ENCODE measurements at regions not wholly inside any gene's neighbourhood (a gene's known extent, or its start where the extent isn't known, plus 50 kb on each side); places are given as distances from the start of the nearest gene placed in this dataset.
A peak's percentile ranks its signal among the peaks of the same experiment; 100 is the strongest.

DNA sequence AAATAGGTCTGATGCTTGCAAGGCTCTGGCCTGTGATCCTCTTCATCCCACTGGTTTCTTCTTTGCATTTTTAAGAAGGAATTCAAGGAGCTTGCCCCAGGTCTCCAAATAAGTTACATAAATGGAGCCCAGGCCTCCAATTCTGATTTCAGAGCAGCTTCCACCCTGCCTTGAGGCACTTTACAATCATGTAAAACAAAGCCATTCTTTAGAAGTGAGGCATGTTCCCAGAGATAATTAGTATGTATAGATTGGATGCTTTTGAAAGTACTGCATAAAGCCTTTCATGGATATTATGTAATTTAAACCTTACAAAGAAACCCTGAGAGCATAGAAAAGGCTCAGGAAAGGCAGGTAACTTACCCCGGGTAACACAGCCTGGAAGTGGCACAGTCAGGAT is 466.5 kb downstream of the MIAT start:
- Histone ChIP-seq H3K9ac (ENCODE audit: low read length in 2 of 2) (no peak overlapping the region), H3K27ac (ENCODE audit: low read length) (peak overlapping the region; percentile 64), H3K4me3 (ENCODE audit: low read length in 2 of 2) (peak overlapping the region in 1 of 2 donors; percentile 57), H3K9me3 (ENCODE audit: control insufficient read depth in 2 of 2, low read length in 2 of 2) (no peaks in the 10 kb centered on the region), H3K36me3 (ENCODE audit: control insufficient read depth in 2 of 2, insufficient read depth in 2 of 2, low read length in 2 of 2) (no peaks in the 10 kb centered on the region), H3K27me3 (ENCODE audit: control insufficient read depth in 1 of 2, insufficient read depth in 2 of 2, low read length in 2 of 2) (no peaks in the 10 kb centered on the region), H3K4me1 (ENCODE audit: control insufficient read depth, insufficient read depth, low read length) (peaks cover 23% of the 10 kb centered on the region)

DNA sequence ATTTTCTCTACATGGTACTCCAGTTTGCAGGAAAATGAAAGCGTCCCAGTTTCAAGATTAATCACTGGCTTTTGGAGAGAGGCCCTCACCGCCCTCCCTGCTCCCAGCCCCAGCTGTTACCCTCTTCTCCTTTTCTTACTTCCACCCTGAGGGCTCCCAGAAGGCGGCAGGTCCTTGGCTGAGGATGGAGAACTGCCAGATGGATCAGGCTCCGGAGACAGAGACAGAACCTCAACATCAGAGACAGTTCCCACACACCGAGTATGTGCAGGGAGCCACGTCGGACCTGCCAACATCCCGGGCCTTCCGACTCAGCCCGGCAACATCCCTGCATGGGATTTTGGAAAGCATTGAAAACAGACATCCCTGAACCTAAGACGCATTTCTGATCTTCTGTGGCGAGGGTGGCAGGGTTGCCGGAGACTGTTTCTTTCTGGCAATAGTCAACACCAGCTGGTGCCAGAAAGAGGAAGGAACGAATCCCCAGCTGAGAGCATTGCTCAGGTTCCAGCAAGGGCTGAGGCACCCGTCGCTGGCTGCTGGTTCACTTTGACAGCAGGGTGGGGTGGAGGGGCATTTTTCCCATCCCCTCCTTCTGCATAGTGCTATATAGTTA is 467.1 kb downstream of the MIAT start:
- H3K4me1 ChIP-seq (ENCODE audit: control insufficient read depth, insufficient read depth, low read length): peaks cover 24% of the 10 kb centered on the region
- no peaks in the 10 kb centered on the region for H3K36me3 ChIP-seq (ENCODE audit: control insufficient read depth in 2 of 2, insufficient read depth in 2 of 2, low read length in 2 of 2)
- peak overlapping the region; percentile 64 for H3K27ac ChIP-seq (ENCODE audit: low read length)
- H3K9me3 ChIP-seq (ENCODE audit: control insufficient read depth in 2 of 2, low read length in 2 of 2): no peaks in the 10 kb centered on the region
- peak overlapping the region; percentile 6 to 57 for H3K4me3 ChIP-seq (ENCODE audit: low read length in 2 of 2)
- H3K9ac ChIP-seq (ENCODE audit: low read length in 2 of 2): no peak overlapping the region
- H3K27me3 ChIP-seq (ENCODE audit: control insufficient read depth in 1 of 2, insufficient read depth in 2 of 2, low read length in 2 of 2): no peaks in the 10 kb centered on the region

DNA sequence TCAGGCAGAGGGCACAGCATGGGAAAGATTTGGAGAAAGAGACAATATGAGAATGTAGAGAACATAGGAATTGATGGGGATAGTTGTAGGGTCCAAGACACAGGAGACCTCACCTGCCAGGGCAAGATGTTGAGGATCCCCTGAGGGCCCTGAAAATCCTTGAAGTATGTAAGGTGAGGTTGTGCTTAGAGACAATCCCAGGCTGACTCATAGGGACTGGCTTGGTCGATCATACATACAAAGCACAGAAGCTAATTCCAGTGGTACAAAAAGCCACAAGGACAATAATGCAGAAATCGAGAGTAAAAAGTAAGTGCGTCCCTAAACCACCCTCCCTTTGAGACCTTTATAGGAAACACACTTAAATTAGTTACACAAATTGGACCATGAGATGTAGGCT is 468.2 kb downstream of the MIAT start:
- no peak overlapping the region for H3K27ac ChIP-seq (ENCODE audit: low read length)
- no peaks in the 10 kb centered on the region for H3K27me3 ChIP-seq (ENCODE audit: control insufficient read depth in 1 of 2, insufficient read depth in 2 of 2, low read length in 2 of 2)
- no peaks in the 10 kb centered on the region for H3K36me3 ChIP-seq (ENCODE audit: control insufficient read depth in 2 of 2, insufficient read depth in 2 of 2, low read length in 2 of 2)
- H3K4me1 ChIP-seq (ENCODE audit: control insufficient read depth, insufficient read depth, low read length): peaks cover 24% of the 10 kb centered on the region
- H3K9me3 ChIP-seq (ENCODE audit: control insufficient read depth in 2 of 2, low read length in 2 of 2): no peaks in the 10 kb centered on the region
- H3K4me3 ChIP-seq (ENCODE audit: low read length in 2 of 2): no peak overlapping the region
- H3K9ac ChIP-seq (ENCODE audit: low read length in 2 of 2): no peak overlapping the region

DNA sequence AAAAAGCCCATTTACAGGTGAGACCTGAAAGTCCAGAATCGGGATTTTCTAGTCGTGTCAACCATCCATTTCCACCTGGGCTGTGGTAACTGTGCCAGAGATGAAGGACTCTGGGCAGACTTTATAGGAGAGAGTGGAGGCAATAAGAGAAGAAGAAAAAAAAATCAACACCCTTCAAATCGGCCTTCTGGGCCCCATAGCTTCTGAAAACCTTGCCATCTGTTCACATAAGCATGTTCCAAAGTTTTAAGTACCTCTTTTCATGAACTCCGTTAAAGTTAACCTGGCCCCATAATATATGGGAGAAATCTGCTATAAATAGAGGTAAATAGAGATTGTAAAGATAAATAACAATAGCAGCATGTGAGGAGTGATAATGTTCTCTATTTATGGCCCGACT is 470.5 kb downstream of the MIAT start:
- Histone ChIP-seq H3K4me1 (ENCODE audit: control insufficient read depth, insufficient read depth, low read length) (peaks cover 24% of the 10 kb centered on the region), H3K4me3 (ENCODE audit: low read length in 2 of 2) (no peak overlapping the region), H3K27me3 (ENCODE audit: control insufficient read depth in 1 of 2, insufficient read depth in 2 of 2, low read length in 2 of 2) (no peaks in the 10 kb centered on the region), H3K36me3 (ENCODE audit: control insufficient read depth in 2 of 2, insufficient read depth in 2 of 2, low read length in 2 of 2) (no peaks in the 10 kb centered on the region), H3K27ac (ENCODE audit: low read length) (no peak overlapping the region), H3K9ac (ENCODE audit: low read length in 2 of 2) (no peak overlapping the region), H3K9me3 (ENCODE audit: control insufficient read depth in 2 of 2, low read length in 2 of 2) (no peaks in the 10 kb centered on the region)

DNA sequence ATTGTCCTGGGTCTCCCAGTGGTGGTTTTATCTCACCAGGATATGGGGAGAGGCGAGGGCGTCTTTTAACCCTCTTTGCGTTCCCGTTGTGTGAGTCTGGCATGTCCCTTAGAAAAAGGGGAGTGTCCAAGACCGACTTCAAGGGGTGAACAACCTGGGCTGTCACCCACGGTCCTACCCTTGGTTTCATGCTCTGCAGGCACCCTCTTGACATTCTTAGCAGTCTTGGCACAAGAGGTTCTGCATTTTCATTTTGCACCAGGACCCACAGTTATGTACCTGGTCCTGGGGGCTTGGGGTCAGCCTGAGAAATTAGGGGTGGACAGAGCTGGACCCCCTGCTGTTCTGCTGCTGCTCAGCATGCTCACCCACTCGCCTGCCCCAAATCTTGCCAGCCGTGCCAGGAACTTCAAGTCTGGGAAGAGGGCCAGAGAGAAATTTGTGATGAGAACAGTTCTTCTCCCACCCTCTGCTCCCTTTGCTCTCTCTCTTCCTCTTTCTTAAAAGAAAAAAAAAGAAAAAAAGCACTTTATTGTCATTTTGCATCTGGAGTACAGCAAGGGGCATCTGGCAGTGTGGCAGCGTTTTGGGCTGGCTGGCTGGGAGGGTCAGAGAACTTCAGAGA is 471.2 kb downstream of the MIAT start:
- Histone ChIP-seq H3K27ac (ENCODE audit: low read length) (no peak overlapping the region), H3K36me3 (ENCODE audit: control insufficient read depth in 2 of 2, insufficient read depth in 2 of 2, low read length in 2 of 2) (no peaks in the 10 kb centered on the region), H3K27me3 (ENCODE audit: control insufficient read depth in 1 of 2, insufficient read depth in 2 of 2, low read length in 2 of 2) (no peaks in the 10 kb centered on the region)

DNA sequence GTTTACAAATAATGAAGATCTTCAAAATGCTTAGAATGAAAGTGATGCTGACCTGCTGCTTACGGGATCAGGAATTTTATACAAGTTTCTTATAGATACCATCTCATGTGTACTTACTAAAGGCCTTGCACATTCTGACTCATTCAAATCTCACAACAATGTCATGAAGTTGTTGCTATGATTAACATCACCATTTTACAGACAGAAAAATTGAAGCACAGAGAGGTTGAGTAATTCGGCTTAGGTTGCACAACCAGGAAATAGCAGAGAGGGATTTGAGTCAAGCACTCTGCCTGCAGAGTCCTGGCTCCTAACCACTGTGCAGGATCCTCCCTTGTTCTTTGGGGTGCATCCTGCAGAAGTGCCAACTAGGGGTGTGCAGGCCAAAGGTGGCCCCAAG is 471.9 kb downstream of the MIAT start:
- no peaks in the 10 kb centered on the region for H3K9me3 ChIP-seq (ENCODE audit: control insufficient read depth in 2 of 2, low read length in 2 of 2)
- peaks cover 17% of the 10 kb centered on the region for H3K4me1 ChIP-seq (ENCODE audit: control insufficient read depth, insufficient read depth, low read length)
- H3K4me3 ChIP-seq (ENCODE audit: low read length in 2 of 2): no peak overlapping the region
- no peak overlapping the region for H3K27ac ChIP-seq (ENCODE audit: low read length)
- H3K36me3 ChIP-seq (ENCODE audit: control insufficient read depth in 2 of 2, insufficient read depth in 2 of 2, low read length in 2 of 2): no peaks in the 10 kb centered on the region
- no peak overlapping the region for H3K9ac ChIP-seq (ENCODE audit: low read length in 2 of 2)
- H3K27me3 ChIP-seq (ENCODE audit: control insufficient read depth in 1 of 2, insufficient read depth in 2 of 2, low read length in 2 of 2): no peaks in the 10 kb centered on the region

More for the DNA sequence above, 471.2 kb downstream of the MIAT start:
- peaks cover 21% of the 10 kb centered on the region for H3K4me1 ChIP-seq (ENCODE audit: control insufficient read depth, insufficient read depth, low read length)
- H3K9ac ChIP-seq (ENCODE audit: low read length in 2 of 2): no peak overlapping the region
- H3K4me3 ChIP-seq (ENCODE audit: low read length in 2 of 2): no peak overlapping the region
- H3K9me3 ChIP-seq (ENCODE audit: control insufficient read depth in 2 of 2, low read length in 2 of 2): no peaks in the 10 kb centered on the region

DNA sequence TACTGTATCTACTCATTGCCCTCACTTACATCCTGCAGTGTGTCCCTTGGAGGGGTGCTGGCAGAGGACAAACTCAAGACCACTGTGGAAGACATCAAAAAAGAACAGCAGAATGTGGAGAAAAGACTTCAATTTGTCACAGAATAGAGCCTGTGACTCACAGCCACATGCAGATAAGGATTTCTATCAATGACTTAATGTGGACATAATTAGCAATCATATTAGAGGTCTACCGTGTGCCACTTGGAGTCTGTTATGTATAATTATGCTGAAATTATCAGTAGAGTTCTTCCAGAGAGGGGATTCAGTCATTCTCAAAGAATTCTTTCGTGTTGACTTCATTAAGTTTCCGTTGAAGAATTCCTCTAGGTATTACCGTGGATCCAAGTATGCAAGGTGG is 473.5 kb downstream of the MIAT start:
- H3K36me3 ChIP-seq (ENCODE audit: control insufficient read depth in 2 of 2, insufficient read depth in 2 of 2, low read length in 2 of 2): no peaks in the 10 kb centered on the region
- H3K27me3 ChIP-seq (ENCODE audit: control insufficient read depth in 1 of 2, insufficient read depth in 2 of 2, low read length in 2 of 2): no peaks in the 10 kb centered on the region
- no peak overlapping the region for H3K4me3 ChIP-seq (ENCODE audit: low read length in 2 of 2)
- H3K27ac ChIP-seq (ENCODE audit: low read length): no peak overlapping the region
- H3K4me1 ChIP-seq (ENCODE audit: control insufficient read depth, insufficient read depth, low read length): peaks cover 15% of the 10 kb centered on the region
- no peaks in the 10 kb centered on the region for H3K9me3 ChIP-seq (ENCODE audit: control insufficient read depth in 2 of 2, low read length in 2 of 2)
- no peak overlapping the region for H3K9ac ChIP-seq (ENCODE audit: low read length in 2 of 2)

DNA sequence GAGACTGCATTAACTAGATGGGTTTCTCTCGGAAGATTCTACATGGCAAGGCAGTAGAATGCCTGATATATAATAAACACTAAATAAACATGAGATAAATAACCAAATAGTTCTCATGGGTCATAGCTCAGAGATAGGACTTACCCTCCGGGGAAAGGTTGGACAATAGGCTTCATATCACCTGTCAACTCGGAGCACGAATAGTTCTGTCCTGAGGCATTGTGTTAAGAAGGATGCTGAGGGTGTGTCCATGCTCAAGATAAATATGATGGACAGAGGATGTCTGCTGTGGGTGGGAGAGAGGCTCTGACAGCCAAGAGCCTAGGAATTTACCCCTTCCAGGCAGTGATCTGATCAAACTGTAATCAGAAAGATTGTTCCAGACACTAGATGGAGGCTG is 474.0 kb downstream of the MIAT start:
- no peak overlapping the region for H3K9ac ChIP-seq (ENCODE audit: low read length in 2 of 2)
- no peaks in the 10 kb centered on the region for H3K27me3 ChIP-seq (ENCODE audit: control insufficient read depth in 1 of 2, insufficient read depth in 2 of 2, low read length in 2 of 2)
- no peaks in the 10 kb centered on the region for H3K36me3 ChIP-seq (ENCODE audit: control insufficient read depth in 2 of 2, insufficient read depth in 2 of 2, low read length in 2 of 2)
- no peak overlapping the region for H3K27ac ChIP-seq (ENCODE audit: low read length)
- H3K4me3 ChIP-seq (ENCODE audit: low read length in 2 of 2): no peak overlapping the region
- peaks cover 15% of the 10 kb centered on the region for H3K4me1 ChIP-seq (ENCODE audit: control insufficient read depth, insufficient read depth, low read length)
- no peaks in the 10 kb centered on the region for H3K9me3 ChIP-seq (ENCODE audit: control insufficient read depth in 2 of 2, low read length in 2 of 2)

DNA sequence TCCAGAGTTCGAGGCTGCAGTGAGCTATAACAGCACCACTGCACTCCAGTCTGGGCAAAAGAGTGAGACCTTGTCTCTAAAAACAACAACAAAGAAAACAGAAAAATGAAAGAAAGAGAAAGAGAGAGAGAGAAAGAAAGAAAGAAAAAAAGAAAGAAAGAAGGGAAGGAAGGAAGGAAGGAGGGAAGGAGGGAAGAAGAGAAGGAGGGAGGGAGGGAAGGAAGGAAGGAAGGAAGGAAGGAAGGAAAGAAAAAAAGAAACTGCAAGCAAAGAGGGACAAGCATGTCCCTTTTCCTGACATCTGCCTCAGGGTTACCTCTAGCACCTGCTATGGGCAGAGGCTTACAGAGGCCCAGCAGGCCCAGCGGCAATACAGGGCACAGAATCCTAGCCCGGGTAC is 475.0 kb downstream of the MIAT start:
- Histone ChIP-seq H3K27me3 (ENCODE audit: control insufficient read depth in 1 of 2, insufficient read depth in 2 of 2, low read length in 2 of 2) (no peaks in the 10 kb centered on the region), H3K36me3 (ENCODE audit: control insufficient read depth in 2 of 2, insufficient read depth in 2 of 2, low read length in 2 of 2) (no peaks in the 10 kb centered on the region), H3K4me1 (ENCODE audit: control insufficient read depth, insufficient read depth, low read length) (peaks cover 15% of the 10 kb centered on the region), H3K9ac (ENCODE audit: low read length in 2 of 2) (no peak overlapping the region), H3K9me3 (ENCODE audit: control insufficient read depth in 2 of 2, low read length in 2 of 2) (peaks cover 0 to 2% of the 10 kb centered on the region in 2 donors), H3K4me3 (ENCODE audit: low read length in 2 of 2) (no peak overlapping the region), H3K27ac (ENCODE audit: low read length) (no peak overlapping the region)

DNA sequence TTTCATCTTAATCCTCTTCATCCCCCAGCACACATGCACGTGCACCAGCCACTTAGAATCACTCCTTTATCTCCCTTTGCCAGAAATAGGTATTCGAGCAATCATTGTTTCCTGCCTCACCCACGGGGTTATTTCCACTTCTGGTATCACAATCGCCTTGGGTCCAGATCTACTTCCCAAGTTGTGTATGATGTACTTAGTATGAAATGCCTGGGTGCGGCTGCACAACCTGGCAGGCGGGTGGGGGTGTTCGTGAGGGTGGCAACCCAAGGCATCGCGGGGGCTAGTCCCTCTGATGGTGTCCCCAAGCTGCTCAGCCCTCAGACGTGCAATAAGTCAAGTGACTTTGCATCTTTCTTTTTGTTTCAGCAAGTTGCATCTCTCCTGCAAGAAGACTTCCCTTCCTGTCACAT is 475.6 kb downstream of the MIAT start:
- H3K27me3 ChIP-seq (ENCODE audit: control insufficient read depth in 1 of 2, insufficient read depth in 2 of 2, low read length in 2 of 2): no peaks in the 10 kb centered on the region

DNA sequence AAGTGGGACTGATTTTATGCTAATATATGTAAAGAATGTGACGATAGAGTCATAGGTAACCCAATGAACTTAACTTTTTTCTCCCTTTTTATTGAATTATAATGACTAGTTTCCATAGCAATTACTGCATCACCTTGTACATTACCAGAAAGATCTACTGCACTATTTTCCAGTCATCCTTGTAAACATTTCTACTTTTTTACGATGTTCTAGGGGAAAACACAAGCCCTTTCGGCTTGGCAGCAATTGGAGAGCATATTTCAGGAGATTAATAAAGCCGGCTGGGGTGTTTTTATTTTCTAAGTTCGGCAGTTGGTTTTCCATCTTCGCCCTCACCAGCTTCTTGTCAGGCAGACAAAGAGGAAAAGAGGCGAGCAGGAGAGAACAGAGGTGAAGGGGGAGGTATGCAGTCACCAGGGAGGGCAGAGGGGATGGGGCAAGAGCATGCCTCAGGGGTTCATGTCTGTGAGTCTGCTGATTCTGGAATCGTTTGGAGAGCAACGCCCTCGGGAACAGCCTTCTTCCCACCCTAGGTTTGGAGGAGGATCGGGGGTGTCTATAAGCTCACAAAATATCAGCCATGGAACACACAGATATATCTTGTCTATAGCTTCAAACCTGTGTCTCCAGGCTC is 476.4 kb downstream of the MIAT start:
- H3K4me1 ChIP-seq (ENCODE audit: control insufficient read depth, insufficient read depth, low read length): peaks cover 8% of the 10 kb centered on the region

More for the DNA sequence above, 475.6 kb downstream of the MIAT start:
- Histone ChIP-seq H3K9ac (ENCODE audit: low read length in 2 of 2) (no peak overlapping the region), H3K4me1 (ENCODE audit: control insufficient read depth, insufficient read depth, low read length) (peaks cover 16% of the 10 kb centered on the region), H3K36me3 (ENCODE audit: control insufficient read depth in 2 of 2, insufficient read depth in 2 of 2, low read length in 2 of 2) (no peaks in the 10 kb centered on the region), H3K27ac (ENCODE audit: low read length) (no peak overlapping the region), H3K4me3 (ENCODE audit: low read length in 2 of 2) (no peak overlapping the region), H3K9me3 (ENCODE audit: control insufficient read depth in 2 of 2, low read length in 2 of 2) (peaks cover 0 to 2% of the 10 kb centered on the region in 2 donors)

More for the DNA sequence above, 476.4 kb downstream of the MIAT start:
- Histone ChIP-seq H3K36me3 (ENCODE audit: control insufficient read depth in 2 of 2, insufficient read depth in 2 of 2, low read length in 2 of 2) (no peaks in the 10 kb centered on the region), H3K27me3 (ENCODE audit: control insufficient read depth in 1 of 2, insufficient read depth in 2 of 2, low read length in 2 of 2) (no peaks in the 10 kb centered on the region), H3K27ac (ENCODE audit: low read length) (no peak overlapping the region), H3K9me3 (ENCODE audit: control insufficient read depth in 2 of 2, low read length in 2 of 2) (peaks cover 0 to 2% of the 10 kb centered on the region in 2 donors), H3K9ac (ENCODE audit: low read length in 2 of 2) (no peak overlapping the region), H3K4me3 (ENCODE audit: low read length in 2 of 2) (no peak overlapping the region)

Measured in stomach smooth muscle (tissue), 2 donors.